ENCODE measurements at regions not wholly inside any gene's neighbourhood (a gene's known extent, or its start where the extent isn't known, plus 50 kb on each side); places are given as distances from the start of the nearest gene placed in this dataset.

- no peak for DNase-seq (ENCODE audit: low read depth)
Measured at GRCh38 chr14:98623788-98624415, 648.1 kb downstream of the BCL11B start.

GRCh38 chr14:98633380-98633779, 638.6 kb downstream of the BCL11B start:
- no peak for DNase-seq (ENCODE audit: low read depth)

GRCh38 chr14:98634043-98634820, 637.8 kb downstream of the BCL11B start:
- no peak for DNase-seq (ENCODE audit: low read depth)

- no peak for DNase-seq (ENCODE audit: low read depth)
Measured at GRCh38 chr14:98638366-98638765, 633.6 kb downstream of the BCL11B start.

- no peak for DNase-seq (ENCODE audit: low read depth)
Measured at GRCh38 chr14:98647754-98648153, 624.2 kb downstream of the BCL11B start.

GRCh38 chr14:98651037-98651436, 621.0 kb downstream of the BCL11B start:
- no peak for DNase-seq (ENCODE audit: low read depth)

GRCh38 chr14:98665007-98665406, 607.0 kb downstream of the BCL11B start:
- no peak for DNase-seq (ENCODE audit: low read depth)

- no peak for DNase-seq (ENCODE audit: low read depth)
Measured at GRCh38 chr14:98666545-98666944, 605.5 kb downstream of the BCL11B start.

- no peak for DNase-seq (ENCODE audit: low read depth)
Measured at GRCh38 chr14:98682033-98682432, 590.0 kb downstream of the BCL11B start.

GRCh38 chr14:98682726-98683125, 589.3 kb downstream of the BCL11B start:
- DNase-seq (ENCODE audit: low read depth) = no peak

- DNase-seq (ENCODE audit: low read depth) = no peak
Measured at GRCh38 chr14:98684468-98684867, 587.5 kb downstream of the BCL11B start.

GRCh38 chr14:98685725-98686124, 586.3 kb downstream of the BCL11B start:
- DNase-seq (ENCODE audit: low read depth) = no peak

GRCh38 chr14:98688446-98688845, 583.6 kb downstream of the BCL11B start:
- DNase-seq (ENCODE audit: low read depth) = no peak

GRCh38 chr14:98689951-98690350, 582.0 kb downstream of the BCL11B start:
- no peak for DNase-seq (ENCODE audit: low read depth)

GRCh38 chr14:98692832-98693231, 579.2 kb downstream of the BCL11B start:
- DNase-seq (ENCODE audit: low read depth) = no peak

- DNase-seq (ENCODE audit: low read depth) = no peak
Measured at GRCh38 chr14:98694541-98694940, 577.5 kb downstream of the BCL11B start.

GRCh38 chr14:98695809-98696208, 576.2 kb downstream of the BCL11B start:
- DNase-seq (ENCODE audit: low read depth) = no peak

GRCh38 chr14:98698341-98698740, 573.7 kb downstream of the BCL11B start:
- DNase-seq (ENCODE audit: low read depth) = no peak

- DNase-seq (ENCODE audit: low read depth) = no peak
Measured at GRCh38 chr14:98700748-98701147, 571.2 kb downstream of the BCL11B start.

GRCh38 chr14:98701377-98701776, 570.6 kb downstream of the BCL11B start:
- no peak for DNase-seq (ENCODE audit: low read depth)

GRCh38 chr14:98704441-98704840, 567.6 kb downstream of the BCL11B start:
- no peak for DNase-seq (ENCODE audit: low read depth)

GRCh38 chr14:98705871-98706300, 566.1 kb downstream of the BCL11B start:
- no peak for DNase-seq (ENCODE audit: low read depth)

GRCh38 chr14:98707522-98707921, 564.5 kb downstream of the BCL11B start:
- DNase-seq (ENCODE audit: low read depth) = no peak

GRCh38 chr14:98708555-98708954, 563.4 kb downstream of the BCL11B start:
- no peak for DNase-seq (ENCODE audit: low read depth)

All from CMK (cell line).